Central memory CD8-positive, alpha-beta T cell (primary cell): ENCODE measurements at regions not wholly inside any gene's neighbourhood (a gene's known extent, or its start where the extent isn't known, plus 50 kb on each side); places are given as distances from the start of the nearest gene placed in this dataset.
"Not testable (repeated sequence)": the region's sequence is repeated elsewhere in the genome, so short reads cannot be mapped to it uniquely, and the experiment has no call there.

ENCODE experiments used
- ATAC-seq: fragments of 150-1000 bp; cut with Tn5 transposase; replicated peaks from 2 replicates; pipeline ENCODE4 v1.10.0; 2022; ENCODE audit warnings: mild to moderate bottlenecking, moderate FRiP score, moderate number of reproducible peaks; ENCODE audit not compliant: poor library complexity, severe bottlenecking; ENCODE audit errors: extremely low read depth
- DNase-seq, 2 donors: peaks; one replicate each; pipeline ENCODE4 v3.0.0; 2021; ENCODE audit warnings: low spot score in 2 of 2
- H3K27ac Mint-ChIP-seq: one replicate; pipeline ENCODE4 v1.8.0; 2022; ENCODE audit warnings: low read depth, mild to moderate bottlenecking, moderate library complexity, mixed read lengths
- H3K27me3 Mint-ChIP-seq: one replicate; pipeline ENCODE4 v1.8.0; 2022; ENCODE audit warnings: mixed read lengths
- H3K36me3 Mint-ChIP-seq: one replicate; pipeline ENCODE4 v1.8.0; 2022; ENCODE audit warnings: mild to moderate bottlenecking, moderate library complexity, mixed read lengths; ENCODE audit not compliant: insufficient read depth
- H3K4me1 Mint-ChIP-seq: one replicate; pipeline ENCODE4 v1.8.0; 2022; ENCODE audit warnings: mixed read lengths
- H3K4me3 Mint-ChIP-seq: one replicate; pipeline ENCODE4 v1.8.0; 2022; ENCODE audit warnings: mild to moderate bottlenecking, moderate library complexity, mixed read lengths
- H3K9me3 Mint-ChIP-seq: one replicate; pipeline ENCODE4 v1.8.0; 2022; ENCODE audit warnings: mixed read lengths

DNA sequence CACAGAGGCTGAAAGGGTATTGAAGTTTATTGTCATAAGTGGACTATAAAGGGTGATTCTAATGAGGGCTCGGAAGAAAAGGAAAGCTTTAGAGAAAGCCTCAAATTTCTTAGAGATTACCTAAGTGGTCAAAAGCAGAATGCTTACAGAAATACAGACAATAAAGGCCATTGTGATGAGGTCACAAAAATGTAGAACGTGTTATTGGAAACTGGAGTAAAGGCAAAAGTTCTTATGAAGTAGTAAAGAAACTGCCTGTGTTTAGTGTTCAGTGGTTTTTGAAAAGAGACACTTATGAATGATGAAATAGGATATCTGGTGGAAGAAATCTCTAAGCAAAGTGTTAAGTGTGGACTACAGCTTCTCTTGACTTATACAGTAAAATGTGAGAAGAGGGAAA is 726.9 kb downstream of the DNAH5 start:
- ATAC-seq, result no peak
- Mint-ChIP-seq H3K36me3 (no peaks in the 10 kb centered on the region), H3K9me3 (no peaks in the 10 kb centered on the region)

GRCh38 chr5:13215806-13216205 is 728.7 kb downstream of the DNAH5 start:
- Mint-ChIP-seq H3K4me1 (no peaks in the 10 kb centered on the region), H3K27ac (no peak overlapping the region), H3K27me3 (no peaks in the 10 kb centered on the region), H3K9me3 (no peaks in the 10 kb centered on the region), H3K36me3 (no peaks in the 10 kb centered on the region), H3K4me3 (no peak overlapping the region)
- no peak for ATAC-seq
- no peak for DNase-seq

More for the DNA sequence above, 726.9 kb downstream of the DNAH5 start:
- no peak overlapping the region for H3K4me3 Mint-ChIP-seq
- no peak overlapping the region for H3K27ac Mint-ChIP-seq
- no peaks in the 10 kb centered on the region for H3K4me1 Mint-ChIP-seq
- no peaks in the 10 kb centered on the region for H3K27me3 Mint-ChIP-seq
- DNase-seq, result no peak

DNA sequence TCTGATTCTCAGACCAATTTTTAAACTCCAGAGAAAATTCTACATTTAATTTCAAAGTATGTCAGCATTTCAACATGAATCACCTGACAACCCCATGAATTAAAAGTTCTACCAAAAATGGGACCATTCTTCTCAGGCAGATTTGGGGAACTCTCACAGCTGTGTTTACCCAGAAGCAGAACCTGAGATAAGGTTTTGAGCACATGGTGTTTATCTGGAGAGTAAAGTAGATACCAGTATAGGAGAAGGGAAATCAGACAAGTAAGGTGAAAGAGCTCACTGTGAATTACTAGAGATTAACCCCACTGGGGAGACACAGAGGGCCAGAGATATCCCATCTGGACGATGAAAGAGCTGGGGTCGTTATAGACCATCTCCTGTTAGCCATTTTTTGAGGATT is 729.1 kb downstream of the DNAH5 start:
- DNase-seq, result no peak
- H3K9me3 Mint-ChIP-seq, result no peaks in the 10 kb centered on the region
- no peaks in the 10 kb centered on the region for H3K27me3 Mint-ChIP-seq
- no peak for ATAC-seq
- no peaks in the 10 kb centered on the region for H3K4me1 Mint-ChIP-seq
- H3K4me3 Mint-ChIP-seq, result no peak overlapping the region
- H3K27ac Mint-ChIP-seq, result no peak overlapping the region
- H3K36me3 Mint-ChIP-seq, result no peaks in the 10 kb centered on the region

GRCh38 chr5:13214182-13214581 is 730.3 kb downstream of the DNAH5 start:
- no peak for DNase-seq
- H3K27me3 Mint-ChIP-seq, result no peaks in the 10 kb centered on the region
- no peaks in the 10 kb centered on the region for H3K4me1 Mint-ChIP-seq
- ATAC-seq, result no peak
- H3K4me3 Mint-ChIP-seq, result no peak overlapping the region
- H3K36me3 Mint-ChIP-seq, result peaks cover 2% of the 10 kb centered on the region
- no peaks in the 10 kb centered on the region for H3K9me3 Mint-ChIP-seq
- no peak overlapping the region for H3K27ac Mint-ChIP-seq

- Mint-ChIP-seq H3K36me3 (peaks cover 2% of the 10 kb centered on the region), H3K4me3 (no peak overlapping the region), H3K27ac (no peak overlapping the region), H3K27me3 (no peaks in the 10 kb centered on the region), H3K9me3 (peaks cover 5% of the 10 kb centered on the region), H3K4me1 (no peaks in the 10 kb centered on the region)
- ATAC-seq (no peak), DNase-seq (no peak)
Observed at GRCh38 chr5:13212886-13213285, 731.6 kb downstream of the DNAH5 start.

DNA sequence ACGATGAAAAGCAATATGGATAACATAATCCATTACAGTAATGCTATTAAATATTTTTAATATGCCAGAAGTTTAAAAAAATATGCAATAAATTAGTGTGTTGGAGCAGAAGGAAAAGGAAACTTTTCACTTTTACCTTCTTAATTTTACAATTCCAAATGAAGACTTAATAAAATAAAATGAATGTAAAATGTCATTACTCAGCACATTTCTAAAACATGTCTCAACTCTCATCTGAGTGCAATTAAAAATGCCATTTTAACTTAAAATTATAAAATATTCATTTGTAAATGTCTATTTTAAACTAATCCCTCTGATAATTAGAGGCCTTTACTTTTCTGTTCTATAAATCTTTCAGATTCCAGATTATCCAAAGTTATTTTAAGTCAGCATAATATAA is 733.4 kb downstream of the DNAH5 start:
- H3K4me3 Mint-ChIP-seq, result no peak overlapping the region
- no peak overlapping the region for H3K27ac Mint-ChIP-seq
- DNase-seq, result no peak
- peaks cover 2% of the 10 kb centered on the region for H3K36me3 Mint-ChIP-seq
- H3K27me3 Mint-ChIP-seq, result no peaks in the 10 kb centered on the region
- H3K4me1 Mint-ChIP-seq, result no peaks in the 10 kb centered on the region
- no peak for ATAC-seq
- H3K9me3 Mint-ChIP-seq, result peaks cover 5% of the 10 kb centered on the region

DNA sequence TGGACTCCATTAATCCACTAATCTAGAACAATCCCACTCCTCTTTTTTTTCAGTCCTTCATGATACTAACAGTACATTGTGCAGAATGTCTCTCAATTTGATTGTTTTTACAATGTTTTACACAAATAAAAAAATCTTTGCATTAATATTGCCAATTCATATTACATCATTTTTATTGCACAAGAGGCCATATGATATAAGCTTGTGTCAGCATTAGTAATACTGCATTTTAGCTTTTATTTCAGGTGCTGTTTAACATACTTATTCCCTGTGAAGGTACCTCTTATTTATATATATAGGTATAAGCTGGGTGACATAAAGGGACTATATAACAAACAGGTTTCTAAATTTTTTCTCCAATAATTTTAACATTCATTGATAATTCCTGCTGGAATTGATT is 737.4 kb downstream of the DNAH5 start:
- no peak for ATAC-seq

DNA sequence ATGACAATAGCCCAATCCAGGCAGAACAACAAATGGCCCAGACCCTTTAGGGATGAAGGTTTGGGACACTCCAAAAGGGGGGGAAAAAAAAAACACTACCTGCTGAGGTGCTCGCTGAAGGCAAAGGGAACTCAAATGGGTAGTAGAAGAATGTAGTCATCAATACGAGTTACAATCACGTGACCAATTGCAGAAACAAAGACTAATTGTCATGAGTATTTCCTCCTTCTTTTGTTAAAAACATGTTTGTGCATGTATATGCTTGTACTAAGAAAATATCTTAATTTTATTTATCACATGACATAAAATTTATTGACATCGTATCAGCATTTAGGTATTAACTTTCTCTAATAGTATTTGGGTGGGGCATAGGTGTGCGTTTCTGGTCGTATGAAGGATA is 743.5 kb downstream of the DNAH5 start:
- ATAC-seq (no peak), DNase-seq (no peak)
- H3K4me3 Mint-ChIP-seq, result no peak overlapping the region
- no peaks in the 10 kb centered on the region for H3K27me3 Mint-ChIP-seq
- no peak overlapping the region for H3K27ac Mint-ChIP-seq
- H3K9me3 Mint-ChIP-seq, result peaks cover 4% of the 10 kb centered on the region
- no peaks in the 10 kb centered on the region for H3K36me3 Mint-ChIP-seq
- no peaks in the 10 kb centered on the region for H3K4me1 Mint-ChIP-seq

More for the DNA sequence above, 737.4 kb downstream of the DNAH5 start:
- peaks cover 2% of the 10 kb centered on the region for H3K36me3 Mint-ChIP-seq
- no peak for DNase-seq
- no peaks in the 10 kb centered on the region for H3K4me1 Mint-ChIP-seq
- H3K27ac Mint-ChIP-seq, result no peak overlapping the region
- no peak overlapping the region for H3K4me3 Mint-ChIP-seq
- H3K27me3 Mint-ChIP-seq, result no peaks in the 10 kb centered on the region
- peaks cover 5% of the 10 kb centered on the region for H3K9me3 Mint-ChIP-seq

- not testable (repeated sequence) for H3K4me1 Mint-ChIP-seq, H3K27me3 Mint-ChIP-seq, ATAC-seq, H3K36me3 Mint-ChIP-seq, DNase-seq, H3K4me3 Mint-ChIP-seq, H3K9me3 Mint-ChIP-seq, H3K27ac Mint-ChIP-seq
Observed at GRCh38 chr5:13198226-13198625, 746.3 kb downstream of the DNAH5 start.

DNA sequence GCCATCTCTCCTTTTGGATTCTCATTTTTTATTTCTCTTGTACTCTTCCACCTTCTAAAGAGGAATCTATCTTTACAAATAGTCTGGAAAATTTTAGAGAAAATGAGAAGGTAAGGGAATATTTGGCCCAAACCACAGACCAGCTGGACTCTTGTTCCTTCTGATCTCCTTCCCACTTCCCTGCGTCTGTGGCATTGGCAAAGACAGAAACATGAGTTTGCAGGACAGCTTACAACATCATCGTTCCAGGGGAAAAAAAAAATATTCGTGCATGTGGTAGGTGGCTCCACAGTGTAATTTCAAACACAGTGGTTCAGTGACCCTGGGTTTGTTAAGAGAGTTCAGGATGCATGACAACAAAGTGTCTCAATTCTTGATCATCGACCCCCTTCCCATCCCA is 755.0 kb downstream of the DNAH5 start:
- no peak overlapping the region for H3K27ac Mint-ChIP-seq
- H3K27me3 Mint-ChIP-seq, result no peaks in the 10 kb centered on the region
- H3K4me1 Mint-ChIP-seq, result no peaks in the 10 kb centered on the region
- no peaks in the 10 kb centered on the region for H3K36me3 Mint-ChIP-seq
- no peak for DNase-seq
- H3K9me3 Mint-ChIP-seq, result peaks cover 6% of the 10 kb centered on the region
- no peak overlapping the region for H3K4me3 Mint-ChIP-seq
- no peak for ATAC-seq

DNA sequence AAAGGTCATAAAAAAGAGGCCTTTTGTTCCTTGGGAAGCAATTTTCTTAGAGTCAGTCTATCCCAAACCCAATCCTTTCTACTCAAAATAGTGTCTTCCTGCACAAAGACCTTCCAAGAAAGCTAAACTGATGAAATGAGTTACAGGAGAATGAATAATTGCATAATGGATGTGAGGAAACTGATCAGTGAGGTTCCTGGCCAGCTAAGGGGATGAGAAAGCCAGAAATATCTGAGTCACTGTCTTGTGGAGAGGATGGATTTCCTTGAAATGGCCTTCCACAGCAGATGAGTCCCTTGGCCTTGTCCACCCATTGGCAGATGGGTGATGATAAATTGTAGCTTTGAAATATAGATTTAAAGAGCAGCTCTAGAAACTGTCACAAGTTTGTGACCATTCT is 756.1 kb downstream of the DNAH5 start:
- H3K4me1 Mint-ChIP-seq, result no peaks in the 10 kb centered on the region
- peaks cover 6% of the 10 kb centered on the region for H3K9me3 Mint-ChIP-seq
- H3K27ac Mint-ChIP-seq, result no peak overlapping the region
- no peak overlapping the region for H3K4me3 Mint-ChIP-seq
- no peaks in the 10 kb centered on the region for H3K27me3 Mint-ChIP-seq
- H3K36me3 Mint-ChIP-seq, result peaks cover 2% of the 10 kb centered on the region
- ATAC-seq (no peak), DNase-seq (no peak)

GRCh38 chr5:13187186-13187585 is 757.3 kb downstream of the DNAH5 start:
- DNase-seq, result no peak
- H3K4me1 Mint-ChIP-seq, result no peaks in the 10 kb centered on the region
- no peaks in the 10 kb centered on the region for H3K27me3 Mint-ChIP-seq
- no peak overlapping the region for H3K27ac Mint-ChIP-seq
- no peak for ATAC-seq
- no peak overlapping the region for H3K4me3 Mint-ChIP-seq
- H3K36me3 Mint-ChIP-seq, result peaks cover 2% of the 10 kb centered on the region
- H3K9me3 Mint-ChIP-seq, result peaks cover 15% of the 10 kb centered on the region

DNA sequence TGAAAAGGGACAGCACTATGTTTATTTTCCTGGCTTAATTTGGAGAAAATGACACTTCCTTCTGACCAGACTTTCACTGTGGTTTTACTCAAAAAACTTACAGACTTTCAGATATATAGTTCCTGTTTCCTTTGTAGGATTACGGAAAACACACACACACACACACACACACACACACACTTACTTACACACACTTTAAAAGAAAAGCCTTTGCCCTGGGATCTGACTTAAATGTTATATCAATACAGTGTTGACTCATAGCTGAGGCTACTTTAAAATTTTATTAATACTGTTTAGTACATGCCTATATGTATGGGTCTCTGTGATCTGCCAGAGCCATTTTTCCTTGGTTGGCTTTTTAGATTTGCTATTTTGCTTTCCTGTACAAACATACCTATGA is 758.3 kb downstream of the DNAH5 start:
- no peak for ATAC-seq
- H3K27me3 Mint-ChIP-seq, result no peaks in the 10 kb centered on the region
- H3K4me3 Mint-ChIP-seq, result no peak overlapping the region
- no peak overlapping the region for H3K27ac Mint-ChIP-seq
- H3K36me3 Mint-ChIP-seq, result peaks cover 2% of the 10 kb centered on the region
- peaks cover 15% of the 10 kb centered on the region for H3K9me3 Mint-ChIP-seq
- H3K4me1 Mint-ChIP-seq, result no peaks in the 10 kb centered on the region
- no peak for DNase-seq
